ENCODE measurements at regions not wholly inside any gene's neighbourhood (a gene's known extent, or its start where the extent isn't known, plus 50 kb on each side); places are given as distances from the start of the nearest gene placed in this dataset.

- no peak overlapping the region for H3K56ac ChIP-seq (ENCODE audit: extremely low read depth, insufficient read depth, low read length)
- no peak overlapping the region for H4K5ac ChIP-seq (ENCODE audit: low read depth, low read length)
- H4K8ac ChIP-seq (ENCODE audit: low read depth in 2 of 2, low read length in 2 of 2), result no peak overlapping the region
- H3K9me1 ChIP-seq (ENCODE audit: insufficient read depth, low read length), result no peaks in the 10 kb centered on the region
- no peak overlapping the region for H2BK120ac ChIP-seq (ENCODE audit: low read depth, low read length)
- intact Hi-C loops (cut with micrococcal nuclease) (no loop called here), in situ Hi-C loops (cut with MboI; ENCODE audit: low sequenced_read_pairs) (no loop called here), dilution Hi-C loops (cut with HindIII; ENCODE audit: low sequenced_read_pairs, unreplicated experiment) (no loop called here)
- no peak overlapping the region for H2AFZ ChIP-seq (replicated peaks; ENCODE audit: low read length, poor library complexity)
- H3K9ac ChIP-seq (ENCODE audit: low read depth, low read length), result no peak overlapping the region
- H3K4me3 ChIP-seq (ENCODE audit: insufficient read depth, low read depth, low read length), result no peak overlapping the region
- no peaks in the 10 kb centered on the region for H3K79me1 ChIP-seq (ENCODE audit: low read depth in 1 of 2, low read length in 2 of 2)
- no peak overlapping the region for H3K23ac ChIP-seq (ENCODE audit: low read depth, low read length)
- H2BK20ac ChIP-seq (ENCODE audit: low read depth, low read length), result no peak overlapping the region
- TF ChIP-seq MXI1 (IDR thresholded peaks at IDR 0.05; ENCODE audit: borderline replicate concordance, low read depth, low read length), result no peak
- TF ChIP-seq RFX5 (IDR thresholded peaks at IDR 0.05; ENCODE audit: low read depth, low read length), result no peak
- no peak for TF ChIP-seq CTCF (conservative IDR thresholded peaks at IDR 0.05; ENCODE audit: low read depth, low read length)
- no peak for TF ChIP-seq ELK1 (IDR thresholded peaks at IDR 0.05; ENCODE audit: borderline replicate concordance, low read depth, low read length)
- no peak for TF ChIP-seq MAZ (IDR thresholded peaks at IDR 0.05; ENCODE audit: borderline replicate concordance, low read depth, low read length)
- no peaks in the 10 kb centered on the region for H3K27me3 ChIP-seq (ENCODE audit: control insufficient read depth, insufficient read depth, low read length)
- no peaks in the 10 kb centered on the region for H4K20me1 ChIP-seq (ENCODE audit: insufficient read depth, low read length)
- H3K18ac ChIP-seq (ENCODE audit: low read depth, low read length), result no peak overlapping the region
- CTCF ChIA-PET, result no interaction called here
- POLR2A ChIA-PET (ENCODE audit: unreplicated experiment), result no interaction called here
- peaks cover 4% of the 10 kb centered on the region for H3K9me3 ChIP-seq (ENCODE audit: control insufficient read depth, insufficient read depth, low read length)
- ATAC-seq (ENCODE audit: low read depth) (no peak), DNase-seq (no peak)
- no CpG with 5 or more reads among the region's 2 CpGs for WGBS, 2 experiments (ENCODE audit: extremely low coverage in 2 of 2, insufficient read length in 1 of 2)
- H4K91ac ChIP-seq (ENCODE audit: insufficient read depth, low read depth, low read length), result no peak overlapping the region
- H3K27ac ChIP-seq (ENCODE audit: insufficient read depth, low read length), result no peak overlapping the region
- no peak overlapping the region for H2BK15ac ChIP-seq (ENCODE audit: low read depth, low read length)
- H3K4me1 ChIP-seq (ENCODE audit: control insufficient read depth, insufficient read depth, low read length), result no peaks in the 10 kb centered on the region
- no TSS peak for BruUV-seq (replicated peaks)
- no peak overlapping the region for H2AK9ac ChIP-seq (replicated peaks; ENCODE audit: low read depth, low read length, poor library complexity)
- no peak overlapping the region for H2AK5ac ChIP-seq (ENCODE audit: low read depth, low read length)
- H2BK5ac ChIP-seq (ENCODE audit: low read depth, low read length, poor library complexity, severe bottlenecking), result no peak overlapping the region
- H3K14ac ChIP-seq (replicated peaks; ENCODE audit: low read depth, low read length), result no peak overlapping the region
- H3K4ac ChIP-seq (ENCODE audit: low read depth, low read length), result no peak overlapping the region
- H3K4me2 ChIP-seq (ENCODE audit: low read depth, low read length), result no peak overlapping the region
- H3K36me3 ChIP-seq (ENCODE audit: control insufficient read depth, insufficient read depth, low read length), result no peaks in the 10 kb centered on the region
Measured at GRCh38 chr2:155215037-155215707, 516.7 kb downstream of the KCNJ3 start.

All from IMR-90 (cell line).